IMR-90 (cell line): ENCODE measurements at regions not wholly inside any gene's neighbourhood (a gene's known extent, or its start where the extent isn't known, plus 50 kb on each side); places are given as distances from the start of the nearest gene placed in this dataset.

ENCODE experiments used
- ATAC-seq: fragments of 200-7000 bp; cut with Tn5 transposase; 2 replicates; pipeline ENCODE4 v1.9.1; 2020; ENCODE audit warnings: low read depth, mild to moderate bottlenecking, moderate library complexity
- BruUV-seq: library from RNA; stranded (reverse); fragments of 400-500 nt; replicated peaks from 2 replicates; lab custom pipeline; 2021; lab: Mats Ljungman, UMichigan
- CTCF ChIA-PET: fragments of 300-600 bp; formaldehyde crosslinking; extraction: SDS; loops from one replicate; lab custom pipeline; 2021; ENCODE audit warnings: antibody characterized with exemption; lab: Yijun Ruan, JAX
- POLR2A ChIA-PET: fragments of 300-600 bp; sonication (Branson Sonifier 250); formaldehyde crosslinking; loops from one replicate; lab custom pipeline; 2022; ENCODE audit warnings: antibody characterized with exemption; ENCODE audit not compliant: unreplicated experiment; lab: Charles Lee
- DNase-seq: peaks from one replicate; pipeline ENCODE4 v3.0.0; 2013
- H2AFZ ChIP-seq: replicated peaks from 2 replicates; pipeline ENCODE3; 2013; ENCODE audit warnings: low read length, mild to moderate bottlenecking; ENCODE audit not compliant: poor library complexity
- H2AK5ac ChIP-seq: 2 replicates; pipeline ENCODE4 v1.6.1; 2013; ENCODE audit warnings: low read depth, low read length, inconsistent platforms
- H2AK9ac ChIP-seq: replicated peaks from 2 replicates; pipeline ENCODE3; 2013; ENCODE audit warnings: mild to moderate bottlenecking, low read depth, low read length, moderate library complexity; ENCODE audit not compliant: poor library complexity
- H2BK120ac ChIP-seq: 2 replicates; pipeline ENCODE4 v1.6.1; 2013; ENCODE audit warnings: low read depth, low read length, inconsistent platforms
- H2BK15ac ChIP-seq: 3 replicates; pipeline ENCODE4 v1.6.1; 2013; ENCODE audit warnings: low read depth, low read length, inconsistent platforms
- H2BK20ac ChIP-seq: 2 replicates; pipeline ENCODE4 v1.6.1; 2013; ENCODE audit warnings: low read depth, mild to moderate bottlenecking, inconsistent platforms, low read length, moderate library complexity
- H2BK5ac ChIP-seq: 2 replicates; pipeline ENCODE4 v1.6.1; 2013; ENCODE audit warnings: mild to moderate bottlenecking, low read depth, low read length, inconsistent platforms; ENCODE audit not compliant: poor library complexity, severe bottlenecking
- H3K14ac ChIP-seq: replicated peaks from 2 replicates; pipeline ENCODE4 v1.6.1; 2013; ENCODE audit warnings: low read depth, low read length, inconsistent platforms
- H3K18ac ChIP-seq: 2 replicates; pipeline ENCODE4 v1.6.1; 2013; ENCODE audit warnings: low read depth, low read length, control low read depth
- H3K23ac ChIP-seq: 2 replicates; pipeline ENCODE4 v1.6.1; 2013; ENCODE audit warnings: low read depth, low read length, inconsistent platforms
- H3K27ac ChIP-seq: 2 replicates; pipeline ENCODE4 v1.5.1; 2013; ENCODE audit warnings: mild to moderate bottlenecking, control low read depth, low read length; ENCODE audit not compliant: insufficient read depth
- H3K27me3 ChIP-seq: 2 replicates; pipeline ENCODE4 v1.6.1; 2013; ENCODE audit warnings: low read length; ENCODE audit not compliant: control insufficient read depth, insufficient read depth
- H3K36me3 ChIP-seq: 2 replicates; pipeline ENCODE4 v1.6.1; 2013; ENCODE audit warnings: low read length, mixed read lengths; ENCODE audit not compliant: control insufficient read depth, insufficient read depth
- H3K4ac ChIP-seq: 2 replicates; pipeline ENCODE4 v1.6.1; 2013; ENCODE audit warnings: low read depth, low read length, inconsistent platforms
- H3K4me1 ChIP-seq: 2 replicates; pipeline ENCODE4 v1.6.1; 2013; ENCODE audit warnings: low read length, mixed read lengths; ENCODE audit not compliant: control insufficient read depth, insufficient read depth
- H3K4me2 ChIP-seq: 2 replicates; pipeline ENCODE4 v1.6.1; 2013; ENCODE audit warnings: low read depth, mild to moderate bottlenecking, control low read depth, low read length, moderate library complexity
- H3K4me3 ChIP-seq: 2 replicates; pipeline ENCODE4 v1.5.1; 2013; ENCODE audit warnings: low read depth, mild to moderate bottlenecking, control low read depth, low read length, moderate library complexity; ENCODE audit not compliant: insufficient read depth
- H3K56ac ChIP-seq: 2 replicates; pipeline ENCODE4 v1.6.1; 2013; ENCODE audit warnings: low read length, inconsistent platforms; ENCODE audit not compliant: insufficient read depth; ENCODE audit errors: extremely low read depth
- H3K79me1 ChIP-seq, 2 experiments: 2 replicates each; pipeline ENCODE4 v1.6.1; 2013; ENCODE audit warnings: low read length in 2 of 2, inconsistent platforms in 1 of 2, low read depth in 1 of 2
- H3K9ac ChIP-seq: 2 replicates; pipeline ENCODE4 v1.6.1; 2013; ENCODE audit warnings: low read depth, low read length, control low read depth
- H3K9me1 ChIP-seq: 2 replicates; pipeline ENCODE4 v1.6.1; 2013; ENCODE audit warnings: low read length, inconsistent platforms; ENCODE audit not compliant: insufficient read depth
- H3K9me3 ChIP-seq: 2 replicates; pipeline ENCODE4 v1.6.1; 2013; ENCODE audit warnings: low read length; ENCODE audit not compliant: control insufficient read depth, insufficient read depth
- H4K20me1 ChIP-seq: 2 replicates; pipeline ENCODE4 v1.6.1; 2013; ENCODE audit warnings: low read length, inconsistent platforms; ENCODE audit not compliant: insufficient read depth
- H4K5ac ChIP-seq: 2 replicates; pipeline ENCODE4 v1.6.1; 2013; ENCODE audit warnings: mild to moderate bottlenecking, low read depth, low read length, control low read depth
- H4K8ac ChIP-seq, 2 experiments: 2 replicates each; pipeline ENCODE4 v1.6.1; 2013; ENCODE audit warnings: low read depth in 2 of 2, low read length in 2 of 2, control low read depth in 1 of 2, inconsistent platforms in 1 of 2
- H4K91ac ChIP-seq: 2 replicates; pipeline ENCODE4 v1.6.1; 2013; ENCODE audit warnings: low read depth, low read length, inconsistent platforms; ENCODE audit not compliant: insufficient read depth
- BHLHE40 ChIP-seq: fragments of 150-350 bp; IDR thresholded peaks from 2 replicates; pipeline ENCODE4 v1.6.1; 2016; ENCODE audit warnings: mild to moderate bottlenecking, low read depth, low read length
- CEBPB ChIP-seq: IDR thresholded peaks from 2 replicates; pipeline ENCODE4 v1.6.1; 2012; ENCODE audit warnings: low read depth, low read length, improper control_type of control experiment
- CHD1 ChIP-seq: IDR thresholded peaks from 2 replicates; pipeline ENCODE4 v1.6.1; 2012; ENCODE audit warnings: low read depth, low read length, improper control_type of control experiment
- CTCF ChIP-seq: conservative IDR thresholded peaks from 2 replicates; pipeline ENCODE4 v1.5.1; 2012; ENCODE audit warnings: mild to moderate bottlenecking, low read depth, low read length, improper control_type of control experiment
- FOS ChIP-seq: fragments of 150-350 bp; IDR thresholded peaks from 2 replicates; pipeline ENCODE4 v1.6.1; 2016; ENCODE audit warnings: low read depth, low read length
- MAFK ChIP-seq: IDR thresholded peaks from 2 replicates; pipeline ENCODE4 v1.6.1; 2012; ENCODE audit warnings: low read depth, low read length, improper control_type of control experiment
- MAZ ChIP-seq: IDR thresholded peaks from 2 replicates; pipeline ENCODE4 v1.6.1; 2012; ENCODE audit warnings: low read depth, mild to moderate bottlenecking, low read length, improper control_type of control experiment, moderate library complexity, borderline replicate concordance
- MXI1 ChIP-seq: IDR thresholded peaks from 2 replicates; pipeline ENCODE4 v1.6.1; 2012; ENCODE audit warnings: low read depth, mild to moderate bottlenecking, low read length, moderate library complexity, borderline replicate concordance
- NFE2L2 ChIP-seq: fragments of 150-350 bp; IDR thresholded peaks from 2 replicates; pipeline ENCODE4 v1.6.1; 2016; ENCODE audit warnings: low read depth, mild to moderate bottlenecking, low read length
- RAD21 ChIP-seq: IDR thresholded peaks from 2 replicates; pipeline ENCODE4 v1.6.1; 2012; ENCODE audit warnings: low read length, improper control_type of control experiment
- RCOR1 ChIP-seq: IDR thresholded peaks from 2 replicates; pipeline ENCODE4 v1.6.1; 2012; ENCODE audit warnings: mild to moderate bottlenecking, low read length, improper control_type of control experiment; ENCODE audit not compliant: insufficient replicate concordance
- RFX5 ChIP-seq: IDR thresholded peaks from 2 replicates; pipeline ENCODE4 v1.8.0; 2012; ENCODE audit warnings: low read depth, mild to moderate bottlenecking, low read length, moderate library complexity
- WGBS, 2 experiments: methylation state at CpG; one replicate each; pipeline versions ENCODE4 v1.1.5 to v1.1.7; 2013; ENCODE audit warnings: missing lambda C conversion rate in 2 of 2; ENCODE audit not compliant: insufficient read length in 1 of 2; ENCODE audit errors: extremely low coverage in 2 of 2; 5-methylcytosine and 5-hydroxymethylcytosine counted together
- dilution Hi-C: fragments of 300-500 bp; cut with HindIII; formaldehyde crosslinking; loops from one replicate; pipeline ENCODE4 v1.14.3; 2018; ENCODE audit warnings: low sequenced_read_pairs; ENCODE audit not compliant: unreplicated experiment
- in situ Hi-C: fragments of 300-500 bp; cut with MboI; formaldehyde crosslinking; loops from 3 replicates; pipeline ENCODE4 v1.14.3; 2019; ENCODE audit warnings: low sequenced_read_pairs, inconsistent platforms, mixed read lengths
- intact Hi-C: fragments of 100-400 bp; cut with micrococcal nuclease; formaldehyde crosslinking; loops from 2 replicates; pipeline ENCODE4 v1.10.0; 2022

- CTCF ChIA-PET, result no interaction called here
- H3K4ac ChIP-seq, result no peak overlapping the region
- H3K27me3 ChIP-seq, result no peaks in the 10 kb centered on the region
- no peak overlapping the region for H4K5ac ChIP-seq
- intact Hi-C loops (no loop called here), in situ Hi-C loops (no loop called here), dilution Hi-C loops (no loop called here)
- WGBS, 2 experiments, result no CpG with 5 or more reads among the region's 2 CpGs
- no peak overlapping the region for H3K56ac ChIP-seq
- H4K91ac ChIP-seq, result no peak overlapping the region
- H3K79me1 ChIP-seq, result no peaks in the 10 kb centered on the region
- ATAC-seq (no peak), DNase-seq (no peak)
- no peak overlapping the region for H3K18ac ChIP-seq
- H3K36me3 ChIP-seq, result no peaks in the 10 kb centered on the region
- H4K20me1 ChIP-seq, result no peaks in the 10 kb centered on the region
- POLR2A ChIA-PET, result no interaction called here
- no peak overlapping the region for H3K9ac ChIP-seq
- no peaks in the 10 kb centered on the region for H3K9me1 ChIP-seq
- H3K23ac ChIP-seq, result no peak overlapping the region
- no TSS peak for BruUV-seq
- no peak overlapping the region for H2BK15ac ChIP-seq
- no peak overlapping the region for H2BK20ac ChIP-seq
- H2AK5ac ChIP-seq, result no peak overlapping the region
- H3K27ac ChIP-seq, result no peak overlapping the region
- no peaks in the 10 kb centered on the region for H3K4me1 ChIP-seq
- no peak overlapping the region for H4K8ac ChIP-seq
- H3K4me3 ChIP-seq, result no peak overlapping the region
- H3K4me2 ChIP-seq, result no peak overlapping the region
- H2AK9ac ChIP-seq, result no peak overlapping the region
- H3K14ac ChIP-seq, result no peak overlapping the region
- no peak overlapping the region for H2BK120ac ChIP-seq
- no peaks in the 10 kb centered on the region; the same call in 1 of the 2 replicates for H3K9me3 ChIP-seq
- no peak overlapping the region for H2BK5ac ChIP-seq
- H2AFZ ChIP-seq, result no peak overlapping the region
- TF ChIP-seq NFE2L2 (no peak), MAZ (no peak), FOS (no peak), MXI1 (no peak), CEBPB (no peak), MAFK (no peak), RCOR1 (no peak), BHLHE40 (no peak), CTCF (no peak), RFX5 (no peak), RAD21 (no peak), CHD1 (no peak)
These were observed 340.0 kb downstream of the DCAF12L2 start for GRCh38 chrX:125826080-125826479.
